ENCODE measurements at regions not wholly inside any gene's neighbourhood (a gene's known extent, or its start where the extent isn't known, plus 50 kb on each side); places are given as distances from the start of the nearest gene placed in this dataset.

DNA sequence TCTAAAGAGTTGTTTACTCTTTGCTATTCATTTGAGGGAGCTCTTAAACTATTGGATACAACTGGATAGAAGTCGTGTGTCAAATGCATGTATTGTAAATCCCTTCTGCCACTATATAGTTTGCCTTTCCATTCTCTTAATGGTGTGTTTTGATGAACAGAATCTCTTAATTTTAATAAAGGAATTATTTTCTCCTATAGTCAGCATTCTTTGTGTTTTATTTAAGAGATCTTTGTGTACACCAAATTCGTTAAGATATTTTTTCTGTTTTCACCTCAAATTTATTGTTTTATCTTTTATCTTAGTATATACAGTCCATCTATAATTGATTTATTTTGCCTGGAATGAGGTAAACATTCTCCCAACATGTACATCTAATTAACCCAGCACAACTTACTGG, 551.5 kb upstream of the AGTR1 start:
- no peak overlapping the region for H3K4me3 ChIP-seq (ENCODE audit: low read depth, low read length)
- TF ChIP-seq, protein P1, sequence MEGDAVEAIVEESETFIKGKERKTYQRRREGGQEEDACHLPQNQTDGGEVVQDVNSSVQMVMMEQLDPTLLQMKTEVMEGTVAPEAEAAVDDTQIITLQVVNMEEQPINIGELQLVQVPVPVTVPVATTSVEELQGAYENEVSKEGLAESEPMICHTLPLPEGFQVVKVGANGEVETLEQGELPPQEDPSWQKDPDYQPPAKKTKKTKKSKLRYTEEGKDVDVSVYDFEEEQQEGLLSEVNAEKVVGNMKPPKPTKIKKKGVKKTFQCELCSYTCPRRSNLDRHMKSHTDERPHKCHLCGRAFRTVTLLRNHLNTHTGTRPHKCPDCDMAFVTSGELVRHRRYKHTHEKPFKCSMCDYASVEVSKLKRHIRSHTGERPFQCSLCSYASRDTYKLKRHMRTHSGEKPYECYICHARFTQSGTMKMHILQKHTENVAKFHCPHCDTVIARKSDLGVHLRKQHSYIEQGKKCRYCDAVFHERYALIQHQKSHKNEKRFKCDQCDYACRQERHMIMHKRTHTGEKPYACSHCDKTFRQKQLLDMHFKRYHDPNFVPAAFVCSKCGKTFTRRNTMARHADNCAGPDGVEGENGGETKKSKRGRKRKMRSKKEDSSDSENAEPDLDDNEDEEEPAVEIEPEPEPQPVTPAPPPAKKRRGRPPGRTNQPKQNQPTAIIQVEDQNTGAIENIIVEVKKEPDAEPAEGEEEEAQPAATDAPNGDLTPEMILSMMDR (IDR thresholded peaks at IDR 0.05; ENCODE audit: insufficient read depth, low read length, missing control alignments), result no peak
- ChIA-PET POLR2A (no interaction called here), CTCF (no interaction called here)
- no peak for DNase-seq (ENCODE audit: low read depth, low spot score)

DNA sequence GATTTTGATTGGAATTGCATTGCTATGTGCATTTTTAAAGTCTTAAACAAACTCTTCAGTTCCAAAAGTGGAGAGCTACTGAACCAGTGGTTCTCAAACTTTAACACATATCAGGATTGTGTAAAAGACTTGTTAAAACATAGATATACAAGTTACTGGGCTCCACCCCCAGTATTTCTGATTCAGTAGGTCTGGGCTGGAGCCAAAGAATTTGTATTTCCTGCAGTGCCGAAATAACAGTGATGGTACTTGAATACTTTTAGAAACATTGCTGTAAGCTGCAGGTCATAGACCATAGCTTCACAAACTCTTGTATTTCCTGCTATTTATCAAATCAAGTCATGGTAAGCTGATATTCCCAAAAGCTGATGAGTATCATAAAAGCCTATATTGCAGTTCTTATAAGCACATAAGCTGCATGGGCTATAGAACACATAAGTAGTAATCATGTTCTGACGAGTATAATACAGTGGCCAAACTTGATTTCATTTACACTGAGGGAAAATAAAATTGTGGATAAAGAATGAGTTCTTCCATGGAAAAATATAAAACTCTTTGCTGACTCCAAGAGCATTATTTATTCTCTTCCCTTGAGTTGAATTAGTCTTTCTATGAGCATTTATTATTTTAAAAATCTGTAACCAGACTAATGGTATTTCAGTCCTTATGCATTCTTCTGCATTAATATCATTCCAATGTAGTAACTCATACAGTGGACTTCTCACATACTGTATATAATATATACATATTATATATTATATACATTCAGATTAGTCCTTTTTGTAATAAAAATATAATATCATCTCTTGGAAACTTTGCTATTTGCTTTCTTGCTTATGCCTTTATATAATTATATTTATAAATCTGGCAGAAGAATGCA, 550.5 kb upstream of the AGTR1 start:
- ChIA-PET CTCF (interaction anchor here (1.0 kb wide), 1 partner anchor 244 kb away, joined by 3 read pairs; no protein-coding TSS in a partner anchor), POLR2A (no interaction called here)
- TF ChIP-seq, protein P1 (IDR thresholded peaks at IDR 0.05; ENCODE audit: insufficient read depth, low read length, missing control alignments), result no peak
- DNase-seq (ENCODE audit: low read depth, low spot score), result peak; percentile 65
- H3K4me3 ChIP-seq (ENCODE audit: low read depth, low read length), result no peak overlapping the region

DNA sequence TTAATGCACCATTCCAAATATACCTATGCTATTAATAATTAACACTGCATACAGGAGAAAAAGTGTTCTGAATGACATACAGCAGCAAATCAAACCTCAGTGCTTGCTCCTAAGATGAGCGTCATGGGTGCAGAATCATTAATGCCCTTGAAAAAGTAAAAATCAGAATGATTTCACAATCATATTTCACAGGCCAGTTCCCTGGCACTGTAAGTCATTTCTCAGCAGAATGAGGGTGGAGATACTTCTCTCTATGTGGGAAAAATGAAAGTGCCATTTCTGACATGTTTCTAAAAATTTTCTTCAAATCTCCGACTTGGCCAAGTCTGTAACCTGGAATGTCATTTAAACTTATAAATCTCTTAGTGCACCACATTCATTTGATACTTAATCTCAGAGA, 549.8 kb upstream of the AGTR1 start:
- TF ChIP-seq, protein P1 (IDR thresholded peaks at IDR 0.05; ENCODE audit: insufficient read depth, low read length, missing control alignments), result no peak
- ChIA-PET POLR2A (no interaction called here), CTCF (no interaction called here)
- no peak overlapping the region for H3K4me3 ChIP-seq (ENCODE audit: low read depth, low read length)
- DNase-seq (ENCODE audit: low read depth, low spot score), result no peak

DNA sequence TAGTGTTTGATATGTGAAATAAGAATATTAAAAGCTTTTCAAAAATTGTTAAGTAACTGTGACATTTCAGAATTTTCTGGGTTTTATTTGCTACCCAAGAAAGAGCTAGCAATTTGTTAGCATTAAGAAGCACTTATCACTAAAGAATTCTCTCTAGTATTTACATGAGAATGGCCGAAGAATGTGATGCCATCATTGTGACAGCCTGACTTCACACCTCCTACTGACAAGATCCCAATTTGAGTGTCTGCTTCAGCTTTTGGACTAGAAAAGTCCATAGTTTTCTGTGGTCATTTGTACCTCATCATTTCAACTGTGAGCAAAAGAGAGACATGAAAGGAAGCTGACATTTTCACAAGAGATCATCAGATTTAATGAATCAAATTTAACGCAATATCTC, 548.1 kb upstream of the AGTR1 start:
- TF ChIP-seq, protein P1 (IDR thresholded peaks at IDR 0.05; ENCODE audit: insufficient read depth, low read length, missing control alignments), result no peak
- DNase-seq (ENCODE audit: low read depth, low spot score), result no peak
- H3K4me3 ChIP-seq (ENCODE audit: low read depth, low read length), result no peak overlapping the region
- CTCF ChIA-PET, result interaction anchor here (0.7 kb wide), 1 partner anchor 8 kb away, joined by 4 read pairs; no protein-coding TSS in a partner anchor
- POLR2A ChIA-PET, result no interaction called here

DNA sequence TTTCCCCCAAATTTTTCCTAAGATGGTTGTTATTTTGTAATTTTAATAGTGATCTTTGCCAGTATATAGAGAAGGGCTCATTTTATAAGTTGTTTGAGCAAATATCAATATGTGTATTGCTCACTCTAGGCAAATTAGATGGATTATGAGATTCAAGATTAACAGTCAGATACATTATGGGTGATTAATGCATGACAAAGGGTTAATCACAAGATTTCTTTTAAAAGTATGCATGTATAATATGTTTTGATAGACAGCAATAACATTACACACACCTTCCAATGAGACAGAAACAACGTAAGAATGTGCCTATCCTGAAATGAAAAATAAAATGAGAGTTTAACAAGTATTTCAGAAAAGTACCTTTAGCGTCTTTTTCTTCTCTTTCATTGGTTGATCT, 547.6 kb upstream of the AGTR1 start:
- CTCF ChIA-PET, result interaction anchor here (0.7 kb wide), 1 partner anchor 7 kb away, joined by 4 read pairs; no protein-coding TSS in a partner anchor
- no peak for DNase-seq (ENCODE audit: low read depth, low spot score)
- POLR2A ChIA-PET, result no interaction called here
- TF ChIP-seq, protein P1 (IDR thresholded peaks at IDR 0.05; ENCODE audit: insufficient read depth, low read length, missing control alignments), result no peak
- no peak overlapping the region for H3K4me3 ChIP-seq (ENCODE audit: low read depth, low read length)

DNA sequence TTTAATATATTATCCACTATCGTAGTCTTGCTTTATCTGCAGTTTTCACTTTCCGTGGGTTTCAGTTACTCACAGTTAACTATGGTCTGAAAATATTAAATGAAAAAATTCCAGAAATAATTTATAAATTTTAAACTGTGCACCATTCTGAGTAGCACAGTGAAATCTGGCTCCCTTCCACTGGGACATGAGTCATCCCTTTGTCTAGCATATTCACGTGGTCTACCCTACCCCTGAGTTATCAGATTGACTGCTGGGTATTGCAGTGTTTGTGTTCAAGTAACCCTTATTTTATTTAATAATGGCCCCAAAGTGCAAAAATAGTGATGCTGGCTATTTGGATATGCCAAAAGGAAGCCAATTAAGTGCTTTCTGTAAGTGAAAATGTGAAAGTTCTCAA, 539.5 kb upstream of the AGTR1 start:
- CTCF ChIA-PET, result no interaction called here
- TF ChIP-seq, protein P1 (IDR thresholded peaks at IDR 0.05; ENCODE audit: insufficient read depth, low read length, missing control alignments), result no peak
- no peak overlapping the region for H3K4me3 ChIP-seq (ENCODE audit: low read depth, low read length)
- POLR2A ChIA-PET, result no interaction called here
- no peak for DNase-seq (ENCODE audit: low read depth, low spot score)

Data from AG04449 (cell line).